SJCRH30 (cell line): ENCODE measurements at regions not wholly inside any gene's neighbourhood (a gene's known extent, or its start where the extent isn't known, plus 50 kb on each side); places are given as distances from the start of the nearest gene placed in this dataset.

ENCODE experiments used
- DNase-seq, 2 experiments: peaks; one replicate each; pipeline ENCODE4 v3.0.0-alpha.2; 2015 to 2020
- H3K27ac ChIP-seq: fragments of 250-450 bp; sonication (Bioruptor Pico); 2 replicates; pipeline ENCODE4 v1.5.1; 2020; ENCODE audit warnings: mild to moderate bottlenecking, moderate library complexity
- H3K27me3 ChIP-seq: fragments of 250-450 bp; sonication (Bioruptor Pico); 2 replicates; pipeline ENCODE4 v1.5.1; 2020; ENCODE audit warnings: mild to moderate bottlenecking, moderate library complexity
- H3K36me3 ChIP-seq: fragments of 250-450 bp; sonication (Bioruptor Pico); 2 replicates; pipeline ENCODE4 v1.5.1; 2020; ENCODE audit warnings: mild to moderate bottlenecking, moderate library complexity
- H3K4me1 ChIP-seq: fragments of 250-450 bp; sonication (Bioruptor Pico); 2 replicates; pipeline ENCODE4 v1.5.1; 2020; ENCODE audit warnings: mild to moderate bottlenecking, moderate library complexity
- H3K4me3 ChIP-seq: fragments of 250-450 bp; sonication (Bioruptor Pico); 2 replicates; pipeline ENCODE4 v1.5.1; 2020; ENCODE audit warnings: mild to moderate bottlenecking, moderate library complexity
- H3K9me3 ChIP-seq: fragments of 250-450 bp; sonication (Bioruptor Pico); replicated peaks from 2 replicates; pipeline ENCODE4 v1.5.1; 2020; ENCODE audit warnings: mild to moderate bottlenecking, moderate library complexity

GRCh38 chr2:145137211-145137610 lies 617.3 kb upstream of the ZEB2 start:
- Histone ChIP-seq H3K4me1 (no peaks in the 10 kb centered on the region), H3K27me3 (no peaks in the 10 kb centered on the region), H3K9me3 (no peaks in the 10 kb centered on the region), H3K27ac (no peak overlapping the region), H3K36me3 (no peaks in the 10 kb centered on the region), H3K4me3 (no peak overlapping the region)
- no peak for DNase-seq

GRCh38 chr2:145136702-145137101 lies 616.8 kb upstream of the ZEB2 start:
- H3K4me1 ChIP-seq: no peaks in the 10 kb centered on the region
- H3K27me3 ChIP-seq: no peaks in the 10 kb centered on the region
- no peaks in the 10 kb centered on the region for H3K9me3 ChIP-seq
- no peaks in the 10 kb centered on the region for H3K36me3 ChIP-seq
- H3K27ac ChIP-seq: no peak overlapping the region
- no peak for DNase-seq
- no peak overlapping the region for H3K4me3 ChIP-seq

GRCh38 chr2:145126146-145126545 lies 606.2 kb upstream of the ZEB2 start:
- no peak overlapping the region for H3K4me3 ChIP-seq
- H3K4me1 ChIP-seq: no peaks in the 10 kb centered on the region
- H3K27me3 ChIP-seq: no peaks in the 10 kb centered on the region
- DNase-seq: no peak
- H3K9me3 ChIP-seq: no peaks in the 10 kb centered on the region
- no peak overlapping the region for H3K27ac ChIP-seq
- H3K36me3 ChIP-seq: no peaks in the 10 kb centered on the region

GRCh38 chr2:145124085-145124484 lies 604.2 kb upstream of the ZEB2 start:
- Histone ChIP-seq H3K4me3 (no peak overlapping the region), H3K27me3 (no peaks in the 10 kb centered on the region), H3K9me3 (no peaks in the 10 kb centered on the region), H3K27ac (no peak overlapping the region), H3K36me3 (no peaks in the 10 kb centered on the region), H3K4me1 (0 out of 2 replicates have a peak, but pooled peaks cover 4% of the 10 kb centered on the region)
- no peak for DNase-seq

GRCh38 chr2:145123606-145124005 lies 603.7 kb upstream of the ZEB2 start:
- Histone ChIP-seq H3K4me3 (no peak overlapping the region), H3K36me3 (no peaks in the 10 kb centered on the region), H3K27ac (no peak overlapping the region), H3K27me3 (no peaks in the 10 kb centered on the region), H3K9me3 (no peaks in the 10 kb centered on the region), H3K4me1 (0 out of 2 replicates have a peak, but pooled peaks cover 4% of the 10 kb centered on the region)
- no peak for DNase-seq

GRCh38 chr2:145119225-145119624 lies 599.3 kb upstream of the ZEB2 start:
- H3K9me3 ChIP-seq: no peaks in the 10 kb centered on the region
- no peaks in the 10 kb centered on the region for H3K27me3 ChIP-seq
- 0 out of 2 replicates have a peak, but pooled peaks cover 4% of the 10 kb centered on the region for H3K4me1 ChIP-seq
- H3K4me3 ChIP-seq: no peak overlapping the region
- no peak overlapping the region for H3K27ac ChIP-seq
- no peak for DNase-seq
- no peaks in the 10 kb centered on the region for H3K36me3 ChIP-seq

- H3K9me3 ChIP-seq: no peaks in the 10 kb centered on the region
- H3K4me3 ChIP-seq: no peak overlapping the region
- DNase-seq: no peak
- 0 out of 2 replicates have a peak, but pooled peaks cover 4% of the 10 kb centered on the region for H3K4me1 ChIP-seq
- H3K36me3 ChIP-seq: no peaks in the 10 kb centered on the region
- no peak overlapping the region for H3K27ac ChIP-seq
- no peaks in the 10 kb centered on the region for H3K27me3 ChIP-seq
Observed at GRCh38 chr2:145116834-145117725, 597.2 kb upstream of the ZEB2 start.

- Histone ChIP-seq H3K36me3 (no peaks in the 10 kb centered on the region), H3K9me3 (no peaks in the 10 kb centered on the region), H3K4me3 (no peak overlapping the region), H3K27ac (no peak overlapping the region), H3K27me3 (no peaks in the 10 kb centered on the region), H3K4me1 (0 out of 2 replicates have a peak, but pooled peaks cover 4% of the 10 kb centered on the region)
- no peak for DNase-seq
Observed at GRCh38 chr2:145116056-145116455, 596.1 kb upstream of the ZEB2 start.

GRCh38 chr2:145114726-145115125 lies 594.8 kb upstream of the ZEB2 start:
- no peaks in the 10 kb centered on the region for H3K9me3 ChIP-seq
- no peak overlapping the region for H3K27ac ChIP-seq
- DNase-seq: no peak
- no peak overlapping the region for H3K4me3 ChIP-seq
- H3K4me1 ChIP-seq: 0 out of 2 replicates have a peak, but pooled peaks cover 1% of the 10 kb centered on the region
- H3K27me3 ChIP-seq: no peaks in the 10 kb centered on the region
- H3K36me3 ChIP-seq: no peaks in the 10 kb centered on the region

- Histone ChIP-seq H3K4me3 (no peak overlapping the region), H3K27ac (no peak overlapping the region), H3K27me3 (no peaks in the 10 kb centered on the region), H3K4me1 (peaks cover 10% of the 10 kb centered on the region; the same call in 1 of the 2 replicates), H3K36me3 (no peaks in the 10 kb centered on the region), H3K9me3 (no peaks in the 10 kb centered on the region)
- DNase-seq: no peak
Observed at GRCh38 chr2:145112467-145112866, 592.5 kb upstream of the ZEB2 start.

GRCh38 chr2:145110668-145111356 lies 590.9 kb upstream of the ZEB2 start:
- Histone ChIP-seq H3K4me1 (peaks cover 10% of the 10 kb centered on the region; the same call in 1 of the 2 replicates), H3K9me3 (no peaks in the 10 kb centered on the region), H3K4me3 (no peak overlapping the region), H3K27ac (no peak overlapping the region), H3K36me3 (no peaks in the 10 kb centered on the region), H3K27me3 (no peaks in the 10 kb centered on the region)
- DNase-seq: no peak

- Histone ChIP-seq H3K36me3 (no peaks in the 10 kb centered on the region), H3K4me3 (no peak overlapping the region), H3K9me3 (no peaks in the 10 kb centered on the region), H3K4me1 (peaks cover 10% of the 10 kb centered on the region; the same call in 1 of the 2 replicates), H3K27me3 (no peaks in the 10 kb centered on the region), H3K27ac (peak overlapping the region; percentile 47)
- peak; percentile 7 to 31 for DNase-seq
Observed at GRCh38 chr2:145108959-145109710, 589.2 kb upstream of the ZEB2 start.

GRCh38 chr2:145108361-145108778 lies 588.5 kb upstream of the ZEB2 start:
- peak overlapping the region; percentile 15; the same call in 1 of the 2 replicates for H3K4me3 ChIP-seq
- peaks cover 10% of the 10 kb centered on the region; the same call in 1 of the 2 replicates for H3K4me1 ChIP-seq
- peak; percentile 66 to 77 for DNase-seq
- no peaks in the 10 kb centered on the region for H3K27me3 ChIP-seq
- no peaks in the 10 kb centered on the region for H3K36me3 ChIP-seq
- peak overlapping the region; percentile 47 for H3K27ac ChIP-seq
- H3K9me3 ChIP-seq: no peaks in the 10 kb centered on the region

GRCh38 chr2:145106293-145106692 lies 586.4 kb upstream of the ZEB2 start:
- H3K36me3 ChIP-seq: no peaks in the 10 kb centered on the region
- H3K4me1 ChIP-seq: peaks cover 10% of the 10 kb centered on the region; the same call in 1 of the 2 replicates
- H3K4me3 ChIP-seq: no peak overlapping the region
- H3K9me3 ChIP-seq: no peaks in the 10 kb centered on the region
- H3K27me3 ChIP-seq: no peaks in the 10 kb centered on the region
- H3K27ac ChIP-seq: no peak overlapping the region
- DNase-seq: no peak
